ENCODE measurements at regions not wholly inside any gene's neighbourhood (a gene's known extent, or its start where the extent isn't known, plus 50 kb on each side); places are given as distances from the start of the nearest gene placed in this dataset.

DNA sequence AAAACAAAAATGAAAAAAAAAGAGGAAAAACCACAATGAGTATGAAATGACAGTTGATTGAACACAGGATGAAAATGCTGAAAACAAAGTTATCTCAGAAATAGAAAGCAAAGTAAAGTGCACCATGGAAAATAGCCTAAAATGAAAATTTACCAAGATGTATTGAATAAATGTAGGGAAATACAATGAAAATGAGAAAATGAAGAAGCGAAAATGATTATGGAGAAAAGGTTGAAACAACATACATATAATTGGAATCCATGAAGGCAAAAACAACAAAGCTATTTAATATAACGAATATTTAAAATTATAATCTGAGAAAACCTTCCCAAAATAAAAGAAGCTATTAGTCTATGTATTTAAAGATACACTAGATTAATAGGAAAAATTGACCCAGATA, 147.4 kb downstream of the TMEM18 start:
- H3K4me3 ChIP-seq = no peak overlapping the region
- DNase-seq (no peak), ATAC-seq (no peak)
- intact Hi-C loops (cut with DNase I) = no loop called here
- H3K27ac ChIP-seq = no peak overlapping the region
- no peaks in the 10 kb centered on the region for H3K36me3 ChIP-seq
- H3K9me3 ChIP-seq = no peaks in the 10 kb centered on the region
- H3K27me3 ChIP-seq = no peaks in the 10 kb centered on the region
- H3K4me1 ChIP-seq = no peaks in the 10 kb centered on the region
- TF ChIP-seq, protein P1, sequence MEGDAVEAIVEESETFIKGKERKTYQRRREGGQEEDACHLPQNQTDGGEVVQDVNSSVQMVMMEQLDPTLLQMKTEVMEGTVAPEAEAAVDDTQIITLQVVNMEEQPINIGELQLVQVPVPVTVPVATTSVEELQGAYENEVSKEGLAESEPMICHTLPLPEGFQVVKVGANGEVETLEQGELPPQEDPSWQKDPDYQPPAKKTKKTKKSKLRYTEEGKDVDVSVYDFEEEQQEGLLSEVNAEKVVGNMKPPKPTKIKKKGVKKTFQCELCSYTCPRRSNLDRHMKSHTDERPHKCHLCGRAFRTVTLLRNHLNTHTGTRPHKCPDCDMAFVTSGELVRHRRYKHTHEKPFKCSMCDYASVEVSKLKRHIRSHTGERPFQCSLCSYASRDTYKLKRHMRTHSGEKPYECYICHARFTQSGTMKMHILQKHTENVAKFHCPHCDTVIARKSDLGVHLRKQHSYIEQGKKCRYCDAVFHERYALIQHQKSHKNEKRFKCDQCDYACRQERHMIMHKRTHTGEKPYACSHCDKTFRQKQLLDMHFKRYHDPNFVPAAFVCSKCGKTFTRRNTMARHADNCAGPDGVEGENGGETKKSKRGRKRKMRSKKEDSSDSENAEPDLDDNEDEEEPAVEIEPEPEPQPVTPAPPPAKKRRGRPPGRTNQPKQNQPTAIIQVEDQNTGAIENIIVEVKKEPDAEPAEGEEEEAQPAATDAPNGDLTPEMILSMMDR (IDR thresholded peaks at IDR 0.05) = no peak

DNA sequence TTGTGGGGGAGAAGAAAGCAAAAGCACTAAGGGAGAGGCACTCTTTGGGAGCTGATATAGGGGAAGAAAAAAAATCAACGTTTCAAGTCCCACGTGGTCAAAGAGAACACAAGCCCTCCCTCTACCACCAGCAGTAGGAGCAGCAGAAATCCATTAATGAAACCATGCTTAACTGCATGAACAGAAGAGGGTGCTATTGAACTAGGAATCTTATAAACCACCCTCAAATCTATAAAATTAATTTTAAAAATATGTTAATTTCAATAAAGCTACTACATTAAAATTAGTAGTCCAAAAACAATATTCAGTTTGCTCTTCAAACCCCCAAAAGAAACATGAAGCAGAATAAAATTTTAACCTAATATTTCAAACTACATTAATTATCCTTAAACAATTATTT, 147.8 kb downstream of the TMEM18 start:
- Histone ChIP-seq H3K9me3 (no peaks in the 10 kb centered on the region), H3K36me3 (no peaks in the 10 kb centered on the region), H3K27me3 (no peaks in the 10 kb centered on the region), H3K4me3 (no peak overlapping the region), H3K4me1 (no peaks in the 10 kb centered on the region), H3K27ac (no peak overlapping the region)
- ATAC-seq = no peak
- intact Hi-C loops (cut with DNase I) = no loop called here
- no peak for DNase-seq
- TF ChIP-seq, protein P1 (IDR thresholded peaks at IDR 0.05) = peak; percentile 20

DNA sequence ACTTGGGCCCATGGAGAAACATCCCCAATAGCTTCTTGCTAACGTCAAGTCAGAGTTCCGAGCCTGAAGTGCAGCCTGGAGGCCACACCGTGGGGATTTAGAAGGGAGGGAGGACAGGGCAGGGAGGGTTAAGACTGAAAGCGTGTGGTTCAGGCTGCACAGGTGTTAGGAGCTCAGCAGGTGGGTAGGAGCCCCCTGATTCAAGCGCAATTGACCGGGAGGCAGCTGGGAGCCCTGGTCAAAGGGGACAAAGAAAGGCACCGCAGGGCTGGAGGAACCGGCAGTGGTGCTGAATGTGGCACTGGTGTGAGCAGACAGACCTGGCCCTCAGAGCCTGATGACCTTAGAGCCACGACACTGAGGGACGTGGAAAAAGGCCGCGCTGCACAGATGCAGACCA, 149.6 kb downstream of the TMEM18 start:
- Histone ChIP-seq H3K9me3 (no peaks in the 10 kb centered on the region), H3K27ac (no peak overlapping the region), H3K4me3 (no peak overlapping the region), H3K4me1 (no peaks in the 10 kb centered on the region), H3K27me3 (no peaks in the 10 kb centered on the region), H3K36me3 (no peaks in the 10 kb centered on the region)
- intact Hi-C loops (cut with DNase I) = no loop called here
- TF ChIP-seq, protein P1 (IDR thresholded peaks at IDR 0.05) = no peak
- no peak for ATAC-seq
- no peak for DNase-seq

DNA sequence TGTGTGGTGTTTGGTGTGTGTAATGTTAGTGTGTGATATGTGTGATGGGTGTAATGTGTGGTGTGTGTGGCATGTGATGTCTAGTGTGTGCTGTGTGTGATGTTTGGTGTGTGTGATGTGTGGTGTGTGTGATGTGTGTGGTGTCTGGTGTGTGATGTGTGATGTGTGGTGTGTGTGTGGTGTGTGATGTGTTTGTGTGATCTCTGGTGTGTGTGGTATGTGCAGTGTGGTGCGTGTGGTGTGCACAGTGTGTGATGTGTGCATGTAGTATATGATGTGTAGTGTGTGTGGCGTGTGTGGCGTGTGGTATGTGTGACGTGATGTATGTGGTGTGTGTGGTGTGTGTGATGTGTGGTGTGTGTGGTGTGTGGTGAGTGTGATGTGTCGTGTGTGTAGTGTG, 150.3 kb downstream of the TMEM18 start:
- ATAC-seq = peak; percentile 17
- no peak overlapping the region for H3K4me3 ChIP-seq
- H3K36me3 ChIP-seq = no peaks in the 10 kb centered on the region
- TF ChIP-seq, protein P1 (IDR thresholded peaks at IDR 0.05) = no peak
- no peaks in the 10 kb centered on the region for H3K27me3 ChIP-seq
- no peak for DNase-seq
- intact Hi-C loops (cut with DNase I) = no loop called here
- no peaks in the 10 kb centered on the region for H3K9me3 ChIP-seq
- no peak overlapping the region for H3K27ac ChIP-seq
- H3K4me1 ChIP-seq = no peaks in the 10 kb centered on the region

DNA sequence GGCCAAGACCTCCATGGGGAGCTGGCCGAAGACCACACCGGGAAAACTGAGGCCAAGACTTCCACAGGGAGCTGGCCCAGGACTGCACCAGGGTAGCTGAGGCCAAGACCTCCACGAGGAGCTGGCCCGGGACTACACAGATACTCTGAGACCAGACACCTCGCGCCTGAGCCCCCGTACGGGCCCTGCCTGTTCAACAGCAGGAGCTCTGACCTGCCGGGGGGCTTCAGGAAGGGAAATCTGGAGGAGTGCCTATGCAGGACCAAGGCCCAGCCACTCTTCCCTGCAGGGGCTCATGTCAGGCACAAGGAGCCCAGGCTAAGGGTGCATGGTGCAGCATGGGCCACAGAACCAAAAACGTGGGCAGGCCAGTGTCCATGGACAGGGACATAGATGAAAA, 151.6 kb downstream of the TMEM18 start:
- intact Hi-C loops (cut with DNase I) = no loop called here

DNA sequence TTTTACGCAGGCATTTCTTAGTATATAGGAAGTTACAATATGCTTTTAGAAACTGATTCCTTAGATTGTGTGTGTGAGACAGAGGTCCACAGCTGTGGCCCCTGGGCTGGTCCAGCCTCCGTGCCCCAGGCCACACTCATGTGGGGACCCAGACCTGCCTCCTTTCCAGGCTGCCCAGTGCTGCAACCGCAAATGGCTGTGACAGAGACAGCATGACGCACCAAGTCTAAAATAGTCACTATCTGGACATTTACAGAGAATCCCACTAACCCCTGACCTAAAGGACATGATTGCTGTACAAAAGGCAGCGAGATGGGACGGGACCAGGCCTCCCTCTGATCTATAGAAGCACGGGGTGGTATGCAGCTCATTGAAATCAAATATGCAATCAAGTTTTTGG, 152.2 kb downstream of the TMEM18 start:
- no peaks in the 10 kb centered on the region for H3K27me3 ChIP-seq
- H3K27ac ChIP-seq = no peak overlapping the region
- H3K36me3 ChIP-seq = no peaks in the 10 kb centered on the region
- no peaks in the 10 kb centered on the region for H3K4me1 ChIP-seq
- no peak for ATAC-seq
- no peaks in the 10 kb centered on the region for H3K9me3 ChIP-seq
- DNase-seq = no peak
- intact Hi-C loops (cut with DNase I) = no loop called here
- H3K4me3 ChIP-seq = no peak overlapping the region
- TF ChIP-seq, protein P1 (IDR thresholded peaks at IDR 0.05) = no peak

More for the DNA sequence above, 151.6 kb downstream of the TMEM18 start:
- no peak for DNase-seq
- Histone ChIP-seq H3K36me3 (no peaks in the 10 kb centered on the region), H3K4me1 (no peaks in the 10 kb centered on the region), H3K4me3 (no peak overlapping the region), H3K27ac (no peak overlapping the region), H3K9me3 (no peaks in the 10 kb centered on the region), H3K27me3 (no peaks in the 10 kb centered on the region)
- no peak for ATAC-seq
- TF ChIP-seq, protein P1 (IDR thresholded peaks at IDR 0.05) = no peak

All from upper lobe of right lung (tissue), 1 donor.